NB4 (cell line): ENCODE measurements at regions not wholly inside any gene's neighbourhood (a gene's known extent, or its start where the extent isn't known, plus 50 kb on each side); places are given as distances from the start of the nearest gene placed in this dataset.

Experiments used
- DNase-seq: peaks from one replicate; pipeline ENCODE4 v3.0.0; 2010; ENCODE audit warnings: low read depth
- H3K4me3 ChIP-seq: one replicate; pipeline ENCODE4 v1.5.1; 2011; ENCODE audit warnings: mild to moderate bottlenecking, low read depth, low read length, moderate library complexity
- CTCF ChIP-seq: IDR thresholded peaks from one replicate; pipeline ENCODE4 v1.5.1; 2012; ENCODE audit warnings: low read depth, low read length
- MAX ChIP-seq: IDR thresholded peaks from 2 replicates; pipeline ENCODE4 v1.6.1; 2011; ENCODE audit warnings: low read depth, low read length
- MYC ChIP-seq: IDR thresholded peaks from 2 replicates; pipeline ENCODE4 v1.6.1; 2011; ENCODE audit warnings: low read depth, low read length
- POLR2A ChIP-seq: IDR thresholded peaks from 2 replicates; pipeline ENCODE4 v1.6.1; 2011; ENCODE audit warnings: mild to moderate bottlenecking; ENCODE audit not compliant: insufficient read length; ENCODE audit errors: extremely low read depth

- DNase-seq: no peak
- no peak for TF ChIP-seq CTCF
- TF ChIP-seq MYC: no peak
- no peak for TF ChIP-seq POLR2A
- TF ChIP-seq MAX: no peak
Observed at GRCh38 chr3:116610124-116610523, 99.5 kb upstream of the TUSC7 start.

GRCh38 chr3:116614795-116615362, 94.7 kb upstream of the TUSC7 start:
- no peak overlapping the region for H3K4me3 ChIP-seq

More at GRCh38 chr3:116610124-116610523, 99.5 kb upstream of the TUSC7 start:
- no peak overlapping the region for H3K4me3 ChIP-seq

GRCh38 chr3:116618138-116618537, 91.4 kb upstream of the TUSC7 start:
- no peak for DNase-seq
- TF ChIP-seq CTCF (no peak), POLR2A (no peak), MYC (no peak), MAX (no peak)
- H3K4me3 ChIP-seq: no peak overlapping the region

More at GRCh38 chr3:116614795-116615362, 94.7 kb upstream of the TUSC7 start:
- TF ChIP-seq CTCF (peak; percentile 15), POLR2A (no peak)
- DNase-seq: peak; percentile 8

- DNase-seq: no peak
- no peak overlapping the region for H3K4me3 ChIP-seq
- no peak for TF ChIP-seq CTCF
- no peak for TF ChIP-seq POLR2A
- no peak for TF ChIP-seq MYC
- TF ChIP-seq MAX: no peak
Observed at GRCh38 chr3:116618930-116619329, 90.6 kb upstream of the TUSC7 start.

GRCh38 chr3:116630494-116630893, 79.1 kb upstream of the TUSC7 start:
- DNase-seq: no peak
- H3K4me3 ChIP-seq: no peak overlapping the region
- TF ChIP-seq MYC (no peak), MAX (no peak), CTCF (no peak), POLR2A (no peak)

GRCh38 chr3:116639641-116640040, 69.9 kb upstream of the TUSC7 start:
- no peak overlapping the region for H3K4me3 ChIP-seq
- TF ChIP-seq POLR2A (no peak), MYC (no peak), MAX (no peak), CTCF (no peak)
- no peak for DNase-seq
